HG03159 (cell line): ENCODE measurements at regions not wholly inside any gene's neighbourhood (a gene's known extent, or its start where the extent isn't known, plus 50 kb on each side); places are given as distances from the start of the nearest gene placed in this dataset.
"Not testable (repeated sequence)": the region's sequence is repeated elsewhere in the genome, so short reads cannot be mapped to it uniquely, and the experiment has no call there.

Experiments used
- ATAC-seq: cut with Tn5 transposase; IDR thresholded peaks from one replicate; pipeline ENCODE4 v1.9.1; 2021; ENCODE audit warnings: mild to moderate bottlenecking, moderate library complexity; ENCODE audit not compliant: unreplicated experiment

DNA sequence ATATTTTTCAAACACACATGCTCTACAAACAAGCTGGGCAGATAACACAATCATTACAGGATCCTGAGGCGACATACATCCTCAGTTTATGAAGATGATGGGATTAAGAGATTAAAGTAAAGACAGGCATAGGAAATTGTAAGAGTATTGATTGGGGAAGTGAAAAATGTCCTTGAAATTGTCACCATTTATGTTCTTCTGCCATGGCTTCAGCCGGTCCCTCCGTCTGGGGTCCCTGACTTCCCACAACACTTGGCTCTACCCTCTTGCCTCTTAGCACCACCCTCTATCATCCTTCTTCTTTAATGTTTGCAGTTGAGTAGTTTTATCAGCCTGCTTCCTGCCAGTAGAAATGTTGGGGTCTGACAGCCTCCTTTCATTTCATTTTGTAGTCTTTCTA, 244.4 kb downstream of the DAD1 start:
- ATAC-seq: no peak

DNA sequence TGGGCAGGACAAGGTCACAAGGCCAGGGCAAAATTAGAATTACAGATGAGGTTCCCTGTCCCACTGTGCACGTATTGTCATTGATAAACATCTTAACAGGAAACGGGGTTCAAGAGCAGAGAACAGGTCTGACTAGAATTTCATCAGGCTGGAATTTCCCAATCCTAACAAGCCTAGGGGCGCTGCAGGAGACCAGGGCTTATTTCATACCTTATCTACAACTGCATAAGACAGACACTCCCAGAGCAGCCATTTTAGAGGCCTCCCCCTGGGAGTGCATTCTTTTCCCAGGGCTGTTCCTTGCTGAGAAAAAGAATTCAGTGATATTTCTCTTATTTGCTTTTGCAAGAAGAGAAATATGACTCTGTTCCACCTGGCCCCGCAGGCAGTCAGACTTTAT, 244.8 kb downstream of the DAD1 start:
- ATAC-seq: not testable (repeated sequence)

DNA sequence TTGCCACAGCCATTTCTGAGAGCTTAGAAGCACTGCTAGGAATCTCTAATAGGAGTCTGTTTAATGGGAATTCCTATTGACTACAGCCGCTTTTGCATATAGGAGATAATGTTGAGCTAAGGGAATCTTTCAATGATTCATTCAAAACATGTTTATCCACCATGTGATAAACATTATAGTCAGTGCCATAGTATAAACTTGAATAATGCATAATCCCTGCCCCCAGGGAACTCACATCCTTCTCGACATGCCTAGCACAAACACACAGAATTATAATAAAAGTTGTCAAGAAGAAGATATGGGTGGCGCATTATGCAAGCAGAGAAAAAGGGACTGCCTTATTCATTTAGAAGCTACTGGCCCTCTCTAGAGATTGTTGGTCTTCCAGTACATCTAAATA, 248.0 kb downstream of the DAD1 start:
- ATAC-seq: no peak

DNA sequence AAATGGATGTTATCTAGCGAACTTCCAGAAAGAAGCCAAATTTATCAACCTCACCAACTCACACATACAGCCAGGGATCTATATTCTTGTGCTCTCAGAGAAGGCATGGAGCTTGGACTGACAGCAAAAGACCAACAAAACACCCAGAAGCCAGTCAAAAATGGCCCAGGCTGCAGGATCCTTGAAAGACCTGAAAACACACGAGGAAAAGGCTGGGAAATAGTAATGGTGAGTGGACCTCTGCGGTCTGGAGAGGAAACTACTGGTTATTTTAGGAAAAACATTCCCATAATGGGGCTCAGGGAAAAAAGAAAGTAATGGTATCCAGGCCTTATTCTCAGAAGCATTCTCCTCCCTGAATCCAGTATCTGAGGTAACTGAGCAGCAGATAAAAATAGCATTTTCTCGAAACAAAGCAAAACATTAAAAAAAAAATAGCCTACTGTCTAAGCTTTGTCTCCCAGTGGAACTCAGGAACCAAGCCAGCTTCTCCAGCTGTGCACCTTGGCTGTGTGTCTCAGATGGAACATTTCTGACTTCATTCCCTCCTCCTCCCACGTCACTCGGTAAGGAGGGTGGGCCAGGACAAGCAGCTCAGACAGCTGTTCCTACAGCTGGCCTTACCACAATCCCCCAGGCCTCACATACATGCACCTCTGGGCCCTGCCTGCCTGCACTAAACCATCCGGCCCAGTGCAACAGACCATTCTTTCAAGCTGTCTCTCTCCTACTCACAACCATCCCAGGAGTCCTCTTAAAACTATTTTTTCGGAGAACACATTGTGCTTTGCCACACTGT, 249.9 kb downstream of the DAD1 start:
- ATAC-seq: no peak

DNA sequence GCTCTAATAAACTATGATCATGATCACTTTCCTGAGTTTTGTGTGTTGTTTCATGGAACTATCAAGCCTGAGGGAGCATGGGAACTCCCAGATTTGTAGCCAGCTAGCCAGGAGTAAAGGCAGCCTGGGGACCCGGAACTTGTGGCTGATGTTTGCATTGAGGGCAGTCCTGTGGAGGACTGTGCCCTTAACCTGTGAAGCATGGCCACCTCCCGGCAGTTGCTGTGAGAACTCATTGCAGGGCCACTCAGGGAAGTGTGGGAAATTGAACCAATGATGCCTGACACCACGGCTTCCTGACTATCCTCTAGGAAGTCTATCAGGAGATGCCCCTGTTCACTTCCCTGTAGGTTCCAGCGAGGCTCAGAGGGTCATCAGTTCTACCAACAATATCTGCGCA, 250.6 kb downstream of the DAD1 start:
- no peak for ATAC-seq

DNA sequence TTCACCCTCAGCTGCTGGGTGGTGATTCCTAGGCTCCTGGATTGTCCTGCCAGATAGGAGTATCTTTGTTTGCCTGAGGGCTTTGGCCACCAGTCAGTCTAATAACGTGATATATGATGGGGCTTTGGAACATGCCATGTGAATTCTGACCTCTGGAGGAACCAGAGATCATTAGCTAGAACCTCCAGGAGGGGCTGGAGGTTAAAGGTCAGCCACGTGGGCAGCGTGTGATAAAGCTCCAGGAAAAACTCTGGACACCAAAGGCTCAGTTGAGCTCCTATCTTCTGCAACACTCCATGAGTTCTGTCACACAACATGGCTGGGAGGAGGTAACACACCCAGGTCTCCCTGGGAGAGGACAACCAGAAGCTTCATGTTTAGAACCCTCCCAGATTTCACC, 251.1 kb downstream of the DAD1 start:
- ATAC-seq: no peak

DNA sequence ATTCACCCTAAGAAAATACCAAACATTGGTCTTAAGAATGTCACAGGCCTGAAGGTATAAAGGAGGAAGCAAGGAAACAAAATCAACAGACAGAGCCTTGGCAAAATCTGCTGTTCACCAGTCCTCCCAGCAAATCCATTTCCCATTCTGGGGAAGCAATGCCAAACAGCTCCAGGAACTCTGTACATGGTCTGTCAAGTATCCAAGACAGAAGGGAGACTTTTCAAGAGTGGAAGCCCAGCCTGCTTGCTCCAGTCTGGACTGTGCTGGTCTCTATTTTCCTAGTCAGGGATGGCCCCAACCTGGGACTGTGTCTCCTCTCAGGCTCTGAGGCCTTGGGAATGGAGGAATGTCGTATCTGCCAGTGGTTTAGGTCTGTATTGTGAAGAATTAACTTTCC, 251.5 kb downstream of the DAD1 start:
- ATAC-seq: no peak

DNA sequence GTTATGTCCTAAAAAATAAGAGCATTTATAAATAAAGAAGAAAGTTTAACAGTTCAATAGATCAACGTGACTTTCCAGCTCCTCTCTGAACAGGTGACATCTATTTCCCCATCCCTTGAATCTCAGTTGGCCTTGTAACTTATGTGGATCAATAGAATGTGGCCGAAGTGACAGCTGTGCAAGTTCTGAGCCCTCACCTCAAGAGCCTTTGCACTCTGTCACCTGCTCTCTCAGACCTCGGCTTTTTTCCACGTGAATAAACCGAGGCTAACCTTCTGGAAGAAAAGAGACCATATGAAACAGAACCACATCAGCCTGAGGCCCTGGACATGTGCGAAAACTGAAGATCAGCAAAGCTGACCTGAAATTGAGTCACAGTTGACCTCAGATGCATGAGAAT, 253.0 kb downstream of the DAD1 start:
- ATAC-seq: no peak

DNA sequence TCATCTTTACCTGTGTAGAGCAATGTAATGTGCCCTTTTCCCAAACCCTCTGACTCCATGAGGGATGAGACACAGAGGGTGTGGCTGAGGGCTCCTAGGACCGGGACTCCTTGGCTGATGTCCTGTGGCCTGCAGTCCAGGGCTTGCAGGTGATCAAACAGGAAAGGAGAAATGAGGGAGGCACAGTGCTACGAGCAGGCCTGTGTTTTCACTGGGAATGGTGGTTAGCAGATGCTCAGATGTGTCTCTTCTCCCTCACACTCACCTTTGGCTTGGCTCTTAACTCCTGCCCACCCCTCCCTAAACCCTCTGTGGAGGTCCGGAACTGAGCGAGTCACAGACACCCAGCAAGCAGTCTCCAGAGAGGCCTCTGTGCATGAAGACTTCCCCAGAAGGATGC, 254.4 kb downstream of the DAD1 start:
- ATAC-seq: no peak

DNA sequence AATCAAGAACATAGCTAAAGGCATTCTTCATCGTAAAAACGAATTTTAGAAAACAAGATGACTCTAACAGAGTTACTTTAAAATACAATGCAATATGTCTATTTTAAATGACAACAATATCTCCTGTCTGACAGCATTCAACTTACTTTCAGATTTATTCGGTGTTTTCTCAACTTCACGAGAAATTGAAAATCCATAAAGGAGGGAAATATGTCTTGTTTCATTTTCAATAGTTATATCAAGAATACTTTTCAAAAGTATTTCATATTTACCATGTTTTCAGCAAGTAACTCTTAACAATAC, 254.8 kb downstream of the DAD1 start:
- no peak for ATAC-seq

DNA sequence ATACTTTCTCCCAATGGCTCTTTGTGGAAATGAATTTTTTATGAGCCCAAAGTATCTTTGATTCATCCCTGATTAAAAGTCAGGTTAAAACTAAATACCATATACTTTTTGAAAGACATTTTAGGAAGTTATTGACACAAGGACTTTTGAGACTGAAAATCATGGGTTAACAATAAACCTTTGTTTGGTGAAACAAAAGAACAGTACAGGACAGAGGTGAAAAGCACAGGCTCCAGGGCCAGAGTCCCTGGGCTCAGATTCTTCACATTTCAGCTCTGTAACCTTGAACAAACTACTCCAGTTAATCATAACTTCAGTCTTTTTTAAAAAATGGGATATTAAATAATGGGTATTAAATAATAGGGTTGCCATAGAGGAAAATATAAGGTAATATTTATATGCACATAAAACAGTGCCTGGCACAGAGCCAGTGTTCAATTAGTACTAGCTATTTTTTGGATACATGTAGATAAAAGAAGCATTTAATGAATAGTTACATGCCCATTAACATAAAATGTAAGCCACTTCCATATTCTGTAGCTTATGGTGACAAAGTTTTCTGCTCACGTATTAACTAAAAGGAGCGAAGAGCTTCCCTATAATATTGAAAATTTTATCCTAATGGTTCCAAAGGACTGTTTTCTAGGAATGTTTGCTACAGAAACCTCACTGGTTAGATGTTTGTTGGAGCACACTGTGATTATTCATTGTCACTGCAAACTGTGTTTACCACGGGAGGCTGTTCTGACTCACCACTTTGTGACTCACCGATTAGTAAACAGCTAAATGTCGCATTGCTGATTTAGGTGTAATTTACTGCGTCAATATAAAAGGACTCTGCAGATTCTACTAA, 255.4 kb downstream of the DAD1 start:
- ATAC-seq: no peak

DNA sequence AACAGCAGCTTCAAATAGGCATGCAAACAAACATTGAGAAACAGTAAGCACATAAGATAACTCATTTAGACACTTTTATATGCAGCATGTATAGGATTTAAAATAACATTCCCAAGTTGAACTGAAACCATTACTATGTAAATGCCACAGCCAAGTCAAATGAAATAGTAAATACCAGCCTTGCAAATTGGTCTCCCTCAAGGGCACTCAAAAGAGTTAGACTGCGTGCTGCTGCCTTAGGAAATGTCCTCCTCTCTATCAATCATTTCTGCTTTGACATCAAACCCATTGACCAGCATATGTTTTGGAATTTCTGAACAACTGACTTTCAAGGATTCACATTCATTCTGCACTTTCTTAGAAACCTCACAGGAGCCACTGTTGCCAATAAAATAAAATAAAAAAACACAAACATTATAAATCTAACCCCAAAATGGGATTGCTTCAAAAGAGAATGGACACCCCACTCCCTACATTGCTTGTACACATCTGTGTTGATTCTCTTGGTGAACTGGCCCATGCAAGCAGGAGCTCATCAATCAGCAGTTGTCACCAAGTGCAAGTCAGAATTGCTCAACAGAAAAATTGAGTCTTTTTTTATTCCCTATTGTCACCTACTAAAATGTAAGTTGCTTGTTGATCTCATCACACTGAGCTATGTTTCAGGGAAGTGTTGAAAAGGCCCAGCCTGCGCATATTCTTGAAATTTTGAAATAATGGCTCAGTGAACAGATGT, 256.2 kb downstream of the DAD1 start:
- no peak for ATAC-seq

DNA sequence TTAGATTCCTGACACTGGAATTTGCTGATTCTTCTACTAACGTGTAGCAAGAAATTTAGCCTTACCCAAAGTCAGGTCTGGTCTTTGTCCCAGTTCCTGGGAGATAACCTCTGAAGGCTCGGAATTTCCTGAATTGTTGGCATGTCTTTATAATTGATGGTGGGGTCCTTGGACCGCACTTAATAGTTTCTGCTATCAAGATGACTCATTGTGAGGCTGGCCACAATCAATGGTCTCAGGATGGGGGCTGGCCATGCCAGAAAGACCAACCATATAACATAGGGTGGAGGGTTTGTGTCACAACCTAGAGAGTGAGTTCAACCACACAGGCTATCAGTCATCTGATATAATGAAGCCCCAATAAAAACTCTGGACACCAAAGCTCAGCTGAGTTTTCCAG, 259.7 kb downstream of the DAD1 start:
- no peak for ATAC-seq

DNA sequence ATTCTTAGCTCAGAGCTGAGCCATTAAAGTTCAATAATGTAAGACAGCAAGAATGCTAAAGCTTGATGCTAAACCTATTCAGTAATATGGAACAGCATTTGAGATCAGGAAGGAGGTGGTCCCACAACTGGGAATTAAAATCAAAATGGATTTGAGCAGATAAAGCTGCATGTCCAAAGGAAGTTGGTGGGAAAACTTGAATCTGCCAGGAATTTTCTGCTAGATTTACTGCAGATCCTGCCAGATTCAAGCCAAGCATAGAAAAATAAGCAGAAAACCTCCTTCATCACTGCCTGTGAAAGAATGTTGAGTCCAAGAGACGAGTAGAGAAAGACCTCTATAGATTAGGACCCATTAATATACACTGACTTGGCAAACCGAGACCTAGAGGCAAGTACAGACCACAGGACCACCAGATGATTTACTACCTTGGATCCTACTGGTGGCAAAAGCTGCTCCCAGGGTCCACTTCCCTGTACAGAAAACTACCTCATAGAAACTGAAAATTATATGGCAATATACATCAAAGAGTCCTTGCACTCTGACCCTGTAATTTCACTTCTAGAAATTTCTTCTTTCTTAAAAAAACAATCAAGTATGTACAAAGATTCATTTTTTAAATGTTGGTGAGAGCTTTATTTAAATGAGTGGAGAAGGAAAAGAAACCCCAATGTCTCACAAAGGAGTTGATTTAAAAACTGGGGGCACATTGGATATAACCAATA, 263.2 kb downstream of the DAD1 start:
- no peak for ATAC-seq

DNA sequence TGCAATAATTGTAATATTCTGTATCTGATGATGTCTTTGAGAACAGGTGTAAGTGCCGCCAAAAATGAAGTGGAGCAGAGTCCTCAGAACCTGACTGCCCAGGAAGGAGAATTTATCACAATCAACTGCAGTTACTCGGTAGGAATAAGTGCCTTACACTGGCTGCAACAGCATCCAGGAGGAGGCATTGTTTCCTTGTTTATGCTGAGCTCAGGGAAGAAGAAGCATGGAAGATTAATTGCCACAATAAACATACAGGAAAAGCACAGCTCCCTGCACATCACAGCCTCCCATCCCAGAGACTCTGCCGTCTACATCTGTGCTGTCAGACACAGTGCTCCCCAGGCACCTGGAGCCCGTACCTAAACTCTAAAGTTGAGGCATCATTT, 268.7 kb downstream of the DAD1 start:
- ATAC-seq: no peak

DNA sequence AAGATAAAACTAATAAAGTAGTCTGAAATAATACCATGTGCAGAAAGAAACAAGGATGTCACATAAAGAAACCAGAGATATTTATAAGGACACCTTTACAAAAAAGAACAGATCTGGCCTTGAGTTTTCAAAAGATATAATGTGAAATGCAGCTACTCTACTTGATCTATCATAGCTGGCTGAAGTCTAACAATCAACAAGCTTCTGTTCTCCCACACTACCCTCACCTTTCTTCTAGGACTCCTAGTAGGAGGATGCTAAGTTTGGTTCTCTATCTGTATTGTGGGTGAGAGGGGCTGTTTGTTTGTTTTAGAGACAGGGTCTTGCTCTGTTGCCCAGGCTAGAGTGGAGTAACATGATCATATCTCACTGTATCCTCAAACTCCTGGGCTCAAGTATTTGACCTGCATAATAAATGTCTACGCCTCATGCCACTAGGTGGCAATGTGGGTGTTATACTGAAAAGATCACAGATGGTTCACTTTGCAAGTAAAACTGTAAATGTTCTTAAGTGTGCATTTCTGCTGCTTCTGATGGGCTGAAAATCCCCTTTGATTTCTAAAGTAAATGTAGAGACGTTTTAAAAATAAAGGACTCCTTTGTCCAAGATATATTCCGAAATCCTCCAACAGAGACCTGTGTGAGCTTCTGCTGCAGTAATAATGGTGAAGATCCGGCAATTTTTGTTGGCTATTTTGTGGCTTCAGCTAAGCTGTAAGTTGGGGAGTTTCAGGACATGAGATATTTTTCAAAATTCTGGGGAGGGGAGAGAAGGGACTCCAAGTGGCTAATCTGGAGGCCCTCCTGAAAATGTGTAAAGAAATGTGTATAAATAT, 269.3 kb downstream of the DAD1 start:
- no peak for ATAC-seq

DNA sequence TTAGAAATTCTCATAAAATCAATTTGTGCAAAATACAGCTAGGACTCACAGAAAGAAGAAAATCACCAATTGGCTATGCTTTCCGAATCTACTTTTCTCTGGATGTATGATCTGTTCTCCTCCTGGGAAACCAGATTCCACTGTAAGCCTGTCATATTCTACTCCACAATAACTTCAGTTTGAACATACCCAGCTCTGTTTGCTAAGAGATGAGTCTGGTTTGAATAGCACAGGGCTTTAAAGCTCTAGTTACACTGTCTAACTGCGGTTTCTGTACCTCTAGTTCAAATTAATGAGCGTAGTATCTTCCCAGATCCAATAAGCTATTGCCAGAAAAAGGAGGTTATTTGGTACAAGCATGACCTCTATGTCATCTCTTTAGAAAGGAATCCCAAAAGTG, 270.1 kb downstream of the DAD1 start:
- ATAC-seq: no peak

DNA sequence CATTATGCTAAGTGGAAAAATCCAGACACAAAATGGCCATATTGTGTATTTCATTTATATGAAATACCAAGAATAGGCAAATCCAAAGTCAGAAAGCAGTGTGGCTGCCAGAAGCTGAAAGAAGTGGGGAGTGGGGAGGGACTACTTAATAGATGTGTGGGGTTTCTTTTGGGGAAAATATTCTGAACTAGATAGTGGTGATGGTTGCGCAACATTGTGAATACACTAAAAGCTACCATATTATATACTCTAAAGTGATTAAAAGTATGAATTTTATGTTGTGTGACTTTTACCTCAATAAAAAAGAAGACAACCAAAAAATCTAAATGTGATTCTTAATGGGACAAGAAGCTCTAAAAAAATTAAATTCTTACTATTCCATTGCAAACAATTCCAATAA, 272.6 kb downstream of the DAD1 start:
- ATAC-seq: no peak

DNA sequence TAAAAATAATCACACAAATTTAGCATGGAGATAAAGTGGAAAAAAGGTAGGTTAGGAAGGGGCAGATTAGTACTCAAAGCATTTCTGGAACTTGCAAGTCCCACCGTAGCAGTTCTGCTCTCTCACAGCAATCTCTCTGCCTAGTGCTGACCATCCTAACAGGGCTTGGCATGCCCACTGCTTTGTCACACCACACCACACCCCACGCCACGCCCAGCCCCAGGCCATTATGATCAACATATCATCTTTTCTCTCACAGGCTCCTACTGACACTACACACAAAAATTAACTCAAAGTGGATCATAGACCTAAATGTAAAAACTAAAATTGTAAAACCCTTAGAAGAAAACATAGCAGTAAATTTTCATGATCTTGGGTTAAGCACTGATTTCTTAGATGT, 273.7 kb downstream of the DAD1 start:
- ATAC-seq: no peak

DNA sequence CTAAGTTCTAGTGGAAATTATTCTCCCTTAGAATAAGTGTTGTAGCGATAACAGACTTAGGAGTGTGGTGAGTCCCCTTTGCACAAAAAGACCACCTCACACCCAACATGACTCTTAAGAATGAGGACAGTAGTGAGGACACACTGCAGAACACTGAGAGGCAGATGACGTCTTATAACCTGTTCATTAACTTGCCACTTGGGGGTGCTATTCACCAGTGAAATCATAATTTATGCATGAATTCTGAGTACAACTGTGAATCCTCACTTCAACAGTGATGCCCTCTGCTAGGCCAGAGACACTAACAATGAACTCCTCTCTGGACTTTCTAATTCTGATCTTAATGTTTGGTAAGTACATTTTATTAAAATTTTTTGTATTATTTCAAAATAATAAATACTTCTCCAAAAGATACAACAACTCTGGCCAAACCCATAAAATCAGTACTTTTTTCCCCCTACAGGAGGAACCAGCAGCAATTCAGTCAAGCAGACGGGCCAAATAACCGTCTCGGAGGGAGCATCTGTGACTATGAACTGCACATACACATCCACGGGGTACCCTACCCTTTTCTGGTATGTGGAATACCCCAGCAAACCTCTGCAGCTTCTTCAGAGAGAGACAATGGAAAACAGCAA, 274.7 kb downstream of the DAD1 start:
- ATAC-seq: peak; percentile 77
